IMR-90 (cell line): ENCODE measurements at regions not wholly inside any gene's neighbourhood (a gene's known extent, or its start where the extent isn't known, plus 50 kb on each side); places are given as distances from the start of the nearest gene placed in this dataset.

Source experiments
- ATAC-seq: fragments of 200-7000 bp; cut with Tn5 transposase; 2 replicates; pipeline ENCODE4 v1.9.1; 2020; ENCODE audit warnings: low read depth, mild to moderate bottlenecking, moderate library complexity
- BruUV-seq: library from RNA; stranded (reverse); fragments of 400-500 nt; replicated peaks from 2 replicates; lab custom pipeline; 2021; lab: Mats Ljungman, UMichigan
- CTCF ChIA-PET: fragments of 300-600 bp; formaldehyde crosslinking; extraction: SDS; loops from one replicate; lab custom pipeline; 2021; ENCODE audit warnings: antibody characterized with exemption; lab: Yijun Ruan, JAX
- POLR2A ChIA-PET: fragments of 300-600 bp; sonication (Branson Sonifier 250); formaldehyde crosslinking; loops from one replicate; lab custom pipeline; 2022; ENCODE audit warnings: antibody characterized with exemption; ENCODE audit not compliant: unreplicated experiment; lab: Charles Lee
- DNase-seq: peaks from one replicate; pipeline ENCODE4 v3.0.0; 2013
- H2AFZ ChIP-seq: replicated peaks from 2 replicates; pipeline ENCODE3; 2013; ENCODE audit warnings: low read length, mild to moderate bottlenecking; ENCODE audit not compliant: poor library complexity
- H2AK5ac ChIP-seq: 2 replicates; pipeline ENCODE4 v1.6.1; 2013; ENCODE audit warnings: low read depth, low read length, inconsistent platforms
- H2AK9ac ChIP-seq: replicated peaks from 2 replicates; pipeline ENCODE3; 2013; ENCODE audit warnings: mild to moderate bottlenecking, low read depth, low read length, moderate library complexity; ENCODE audit not compliant: poor library complexity
- H2BK120ac ChIP-seq: 2 replicates; pipeline ENCODE4 v1.6.1; 2013; ENCODE audit warnings: low read depth, low read length, inconsistent platforms
- H2BK15ac ChIP-seq: 3 replicates; pipeline ENCODE4 v1.6.1; 2013; ENCODE audit warnings: low read depth, low read length, inconsistent platforms
- H2BK20ac ChIP-seq: 2 replicates; pipeline ENCODE4 v1.6.1; 2013; ENCODE audit warnings: low read depth, mild to moderate bottlenecking, inconsistent platforms, low read length, moderate library complexity
- H2BK5ac ChIP-seq: 2 replicates; pipeline ENCODE4 v1.6.1; 2013; ENCODE audit warnings: mild to moderate bottlenecking, low read depth, low read length, inconsistent platforms; ENCODE audit not compliant: poor library complexity, severe bottlenecking
- H3K14ac ChIP-seq: replicated peaks from 2 replicates; pipeline ENCODE4 v1.6.1; 2013; ENCODE audit warnings: low read depth, low read length, inconsistent platforms
- H3K18ac ChIP-seq: 2 replicates; pipeline ENCODE4 v1.6.1; 2013; ENCODE audit warnings: low read depth, low read length, control low read depth
- H3K23ac ChIP-seq: 2 replicates; pipeline ENCODE4 v1.6.1; 2013; ENCODE audit warnings: low read depth, low read length, inconsistent platforms
- H3K27ac ChIP-seq: 2 replicates; pipeline ENCODE4 v1.5.1; 2013; ENCODE audit warnings: mild to moderate bottlenecking, control low read depth, low read length; ENCODE audit not compliant: insufficient read depth
- H3K27me3 ChIP-seq: 2 replicates; pipeline ENCODE4 v1.6.1; 2013; ENCODE audit warnings: low read length; ENCODE audit not compliant: control insufficient read depth, insufficient read depth
- H3K36me3 ChIP-seq: 2 replicates; pipeline ENCODE4 v1.6.1; 2013; ENCODE audit warnings: low read length, mixed read lengths; ENCODE audit not compliant: control insufficient read depth, insufficient read depth
- H3K4ac ChIP-seq: 2 replicates; pipeline ENCODE4 v1.6.1; 2013; ENCODE audit warnings: low read depth, low read length, inconsistent platforms
- H3K4me1 ChIP-seq: 2 replicates; pipeline ENCODE4 v1.6.1; 2013; ENCODE audit warnings: low read length, mixed read lengths; ENCODE audit not compliant: control insufficient read depth, insufficient read depth
- H3K4me2 ChIP-seq: 2 replicates; pipeline ENCODE4 v1.6.1; 2013; ENCODE audit warnings: low read depth, mild to moderate bottlenecking, control low read depth, low read length, moderate library complexity
- H3K4me3 ChIP-seq: 2 replicates; pipeline ENCODE4 v1.5.1; 2013; ENCODE audit warnings: low read depth, mild to moderate bottlenecking, control low read depth, low read length, moderate library complexity; ENCODE audit not compliant: insufficient read depth
- H3K56ac ChIP-seq: 2 replicates; pipeline ENCODE4 v1.6.1; 2013; ENCODE audit warnings: low read length, inconsistent platforms; ENCODE audit not compliant: insufficient read depth; ENCODE audit errors: extremely low read depth
- H3K79me1 ChIP-seq, 2 experiments: 2 replicates each; pipeline ENCODE4 v1.6.1; 2013; ENCODE audit warnings: low read length in 2 of 2, inconsistent platforms in 1 of 2, low read depth in 1 of 2
- H3K9ac ChIP-seq: 2 replicates; pipeline ENCODE4 v1.6.1; 2013; ENCODE audit warnings: low read depth, low read length, control low read depth
- H3K9me1 ChIP-seq: 2 replicates; pipeline ENCODE4 v1.6.1; 2013; ENCODE audit warnings: low read length, inconsistent platforms; ENCODE audit not compliant: insufficient read depth
- H3K9me3 ChIP-seq: 2 replicates; pipeline ENCODE4 v1.6.1; 2013; ENCODE audit warnings: low read length; ENCODE audit not compliant: control insufficient read depth, insufficient read depth
- H4K20me1 ChIP-seq: 2 replicates; pipeline ENCODE4 v1.6.1; 2013; ENCODE audit warnings: low read length, inconsistent platforms; ENCODE audit not compliant: insufficient read depth
- H4K5ac ChIP-seq: 2 replicates; pipeline ENCODE4 v1.6.1; 2013; ENCODE audit warnings: mild to moderate bottlenecking, low read depth, low read length, control low read depth
- H4K8ac ChIP-seq, 2 experiments: 2 replicates each; pipeline ENCODE4 v1.6.1; 2013; ENCODE audit warnings: low read depth in 2 of 2, low read length in 2 of 2, control low read depth in 1 of 2, inconsistent platforms in 1 of 2
- H4K91ac ChIP-seq: 2 replicates; pipeline ENCODE4 v1.6.1; 2013; ENCODE audit warnings: low read depth, low read length, inconsistent platforms; ENCODE audit not compliant: insufficient read depth
- BHLHE40 ChIP-seq: fragments of 150-350 bp; IDR thresholded peaks from 2 replicates; pipeline ENCODE4 v1.6.1; 2016; ENCODE audit warnings: mild to moderate bottlenecking, low read depth, low read length
- CTCF ChIP-seq: conservative IDR thresholded peaks from 2 replicates; pipeline ENCODE4 v1.5.1; 2012; ENCODE audit warnings: mild to moderate bottlenecking, low read depth, low read length, improper control_type of control experiment
- MAFK ChIP-seq: IDR thresholded peaks from 2 replicates; pipeline ENCODE4 v1.6.1; 2012; ENCODE audit warnings: low read depth, low read length, improper control_type of control experiment
- MAZ ChIP-seq: IDR thresholded peaks from 2 replicates; pipeline ENCODE4 v1.6.1; 2012; ENCODE audit warnings: low read depth, mild to moderate bottlenecking, low read length, improper control_type of control experiment, moderate library complexity, borderline replicate concordance
- MXI1 ChIP-seq: IDR thresholded peaks from 2 replicates; pipeline ENCODE4 v1.6.1; 2012; ENCODE audit warnings: low read depth, mild to moderate bottlenecking, low read length, moderate library complexity, borderline replicate concordance
- RAD21 ChIP-seq: IDR thresholded peaks from 2 replicates; pipeline ENCODE4 v1.6.1; 2012; ENCODE audit warnings: low read length, improper control_type of control experiment
- SMC3 ChIP-seq: fragments of 150-350 bp; IDR thresholded peaks from 2 replicates; pipeline ENCODE4 v1.6.1; 2016; ENCODE audit warnings: low read depth, mild to moderate bottlenecking, antibody characterized with exemption, low read length, moderate library complexity
- WGBS, 2 experiments: methylation state at CpG; one replicate each; pipeline versions ENCODE4 v1.1.5 to v1.1.7; 2013; ENCODE audit warnings: missing lambda C conversion rate in 2 of 2; ENCODE audit not compliant: insufficient read length in 1 of 2; ENCODE audit errors: extremely low coverage in 2 of 2; 5-methylcytosine and 5-hydroxymethylcytosine counted together
- dilution Hi-C: fragments of 300-500 bp; cut with HindIII; formaldehyde crosslinking; loops from one replicate; pipeline ENCODE4 v1.14.3; 2018; ENCODE audit warnings: low sequenced_read_pairs; ENCODE audit not compliant: unreplicated experiment
- in situ Hi-C: fragments of 300-500 bp; cut with MboI; formaldehyde crosslinking; loops from 3 replicates; pipeline ENCODE4 v1.14.3; 2019; ENCODE audit warnings: low sequenced_read_pairs, inconsistent platforms, mixed read lengths
- intact Hi-C: fragments of 100-400 bp; cut with micrococcal nuclease; formaldehyde crosslinking; loops from 2 replicates; pipeline ENCODE4 v1.10.0; 2022

- peak overlapping the region; percentile 4 for H2AFZ ChIP-seq
- WGBS, 2 experiments, result no CpG with 5 or more reads among the region's 13 CpGs
- peak overlapping the region; percentile 40; the same call in 1 of the 2 replicates for H4K5ac ChIP-seq
- no peaks in the 10 kb centered on the region; the same call in 1 of the 2 replicates for H3K9me3 ChIP-seq
- no peak overlapping the region; the same call in 1 of the 2 replicates for H3K9ac ChIP-seq
- no peaks in the 10 kb centered on the region for H4K20me1 ChIP-seq
- in situ Hi-C loops (loop anchor here (5.0 kb wide), 1 partner anchor 134 kb away; no protein-coding TSS in a partner anchor), dilution Hi-C loops (no loop called here), intact Hi-C loops (loop anchor here (1.0 to 2.0 kb wide), 3 partner anchors 88 to 351 kb away; no protein-coding TSS in a partner anchor)
- peak overlapping the region; percentile 2; the same call in 1 of the 2 replicates for H4K91ac ChIP-seq
- peak overlapping the region; percentile 4 for H2BK5ac ChIP-seq
- H3K4me1 ChIP-seq, result peaks cover 2% of the 10 kb centered on the region; the same call in 1 of the 2 replicates
- POLR2A ChIA-PET, result no interaction called here
- no peak overlapping the region for H2AK5ac ChIP-seq
- TF ChIP-seq BHLHE40 (no peak), SMC3 (peak; percentile 99), MAZ (no peak), RAD21 (peak; percentile 96), CTCF (peak; percentile 95), MAFK (peak; percentile 18; the same call in 1 of the 2 replicates), MXI1 (no peak)
- no peak overlapping the region for H2AK9ac ChIP-seq
- H2BK120ac ChIP-seq, result peak overlapping the region; percentile 84
- ATAC-seq, result peak; percentile 94
- H3K27me3 ChIP-seq, result no peaks in the 10 kb centered on the region
- H3K4ac ChIP-seq, result peak overlapping the region; percentile 69
- H3K27ac ChIP-seq, result no peak overlapping the region
- H3K4me2 ChIP-seq, result no peak overlapping the region; the same call in 1 of the 2 replicates
- no peak overlapping the region for H3K4me3 ChIP-seq
- peak overlapping the region; percentile 34; the same call in 1 of the 2 replicates for H3K14ac ChIP-seq
- H3K79me1 ChIP-seq, result no peaks in the 10 kb centered on the region
- H3K56ac ChIP-seq, result peak overlapping the region; percentile 22; the same call in 1 of the 2 replicates
- H3K18ac ChIP-seq, result no peak overlapping the region; the same call in 1 of the 2 replicates
- peak overlapping the region; percentile 16 to 77 for H4K8ac ChIP-seq
- H2BK15ac ChIP-seq, result peak overlapping the region; percentile 23; the same call in 2 of the 3 replicates
- peak overlapping the region; percentile 34; the same call in 1 of the 2 replicates for H3K23ac ChIP-seq
- no TSS peak for BruUV-seq
- H3K36me3 ChIP-seq, result no peaks in the 10 kb centered on the region
- H2BK20ac ChIP-seq, result peak overlapping the region; percentile 87
- DNase-seq, result peak; percentile 96
- CTCF ChIA-PET, result interaction anchor here (0.6 to 1.2 kb wide), 3 partner anchors 48 to 135 kb away, joined by 3 to 4 read pairs (median 3); no protein-coding TSS in a partner anchor
- H3K9me1 ChIP-seq, result no peaks in the 10 kb centered on the region; the same call in 1 of the 2 replicates
These were observed 62.9 kb upstream of the NID2 start for GRCh38 chr14:52131640-52132320.
